GM12875 (cell line): ENCODE measurements at regions not wholly inside any gene's neighbourhood (a gene's known extent, or its start where the extent isn't known, plus 50 kb on each side); places are given as distances from the start of the nearest gene placed in this dataset.
A peak's percentile ranks its signal among the peaks of the same experiment; 100 is the strongest.

Source experiments
- H3K4me3 ChIP-seq: one replicate; pipeline ENCODE4 v1.5.1; 2011; ENCODE audit warnings: low read depth, low read length, control low read depth
- TF ChIP-seq, protein P1 (sequence below): IDR thresholded peaks from 2 replicates; pipeline ENCODE4 v1.5.1; 2011; ENCODE audit warnings: low read depth, mild to moderate bottlenecking, control low read depth, inconsistent platforms, low read length, moderate library complexity, borderline replicate concordance; ENCODE audit not compliant: insufficient read depth

- TF ChIP-seq, protein P1, sequence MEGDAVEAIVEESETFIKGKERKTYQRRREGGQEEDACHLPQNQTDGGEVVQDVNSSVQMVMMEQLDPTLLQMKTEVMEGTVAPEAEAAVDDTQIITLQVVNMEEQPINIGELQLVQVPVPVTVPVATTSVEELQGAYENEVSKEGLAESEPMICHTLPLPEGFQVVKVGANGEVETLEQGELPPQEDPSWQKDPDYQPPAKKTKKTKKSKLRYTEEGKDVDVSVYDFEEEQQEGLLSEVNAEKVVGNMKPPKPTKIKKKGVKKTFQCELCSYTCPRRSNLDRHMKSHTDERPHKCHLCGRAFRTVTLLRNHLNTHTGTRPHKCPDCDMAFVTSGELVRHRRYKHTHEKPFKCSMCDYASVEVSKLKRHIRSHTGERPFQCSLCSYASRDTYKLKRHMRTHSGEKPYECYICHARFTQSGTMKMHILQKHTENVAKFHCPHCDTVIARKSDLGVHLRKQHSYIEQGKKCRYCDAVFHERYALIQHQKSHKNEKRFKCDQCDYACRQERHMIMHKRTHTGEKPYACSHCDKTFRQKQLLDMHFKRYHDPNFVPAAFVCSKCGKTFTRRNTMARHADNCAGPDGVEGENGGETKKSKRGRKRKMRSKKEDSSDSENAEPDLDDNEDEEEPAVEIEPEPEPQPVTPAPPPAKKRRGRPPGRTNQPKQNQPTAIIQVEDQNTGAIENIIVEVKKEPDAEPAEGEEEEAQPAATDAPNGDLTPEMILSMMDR, result no peak
- H3K4me3 ChIP-seq, result no peak overlapping the region
Measured at GRCh38 chr14:73794146-73794545, 57.5 kb upstream of the PTGR2 start.

GRCh38 chr14:73792481-73792880 lies 59.1 kb upstream of the PTGR2 start:
- no peak overlapping the region for H3K4me3 ChIP-seq
- TF ChIP-seq, protein P1, result no peak

- H3K4me3 ChIP-seq, result no peak overlapping the region
Measured at GRCh38 chr14:73789989-73790581, 61.5 kb upstream of the PTGR2 start.

GRCh38 chr14:73788701-73789551 lies 62.7 kb upstream of the PTGR2 start:
- no peak overlapping the region for H3K4me3 ChIP-seq
- TF ChIP-seq, protein P1, result no peak

More at GRCh38 chr14:73789989-73790581, 61.5 kb upstream of the PTGR2 start:
- TF ChIP-seq, protein P1, result no peak

GRCh38 chr14:73788317-73788598 lies 63.4 kb upstream of the PTGR2 start:
- TF ChIP-seq, protein P1, result no peak
- H3K4me3 ChIP-seq, result no peak overlapping the region

DNA sequence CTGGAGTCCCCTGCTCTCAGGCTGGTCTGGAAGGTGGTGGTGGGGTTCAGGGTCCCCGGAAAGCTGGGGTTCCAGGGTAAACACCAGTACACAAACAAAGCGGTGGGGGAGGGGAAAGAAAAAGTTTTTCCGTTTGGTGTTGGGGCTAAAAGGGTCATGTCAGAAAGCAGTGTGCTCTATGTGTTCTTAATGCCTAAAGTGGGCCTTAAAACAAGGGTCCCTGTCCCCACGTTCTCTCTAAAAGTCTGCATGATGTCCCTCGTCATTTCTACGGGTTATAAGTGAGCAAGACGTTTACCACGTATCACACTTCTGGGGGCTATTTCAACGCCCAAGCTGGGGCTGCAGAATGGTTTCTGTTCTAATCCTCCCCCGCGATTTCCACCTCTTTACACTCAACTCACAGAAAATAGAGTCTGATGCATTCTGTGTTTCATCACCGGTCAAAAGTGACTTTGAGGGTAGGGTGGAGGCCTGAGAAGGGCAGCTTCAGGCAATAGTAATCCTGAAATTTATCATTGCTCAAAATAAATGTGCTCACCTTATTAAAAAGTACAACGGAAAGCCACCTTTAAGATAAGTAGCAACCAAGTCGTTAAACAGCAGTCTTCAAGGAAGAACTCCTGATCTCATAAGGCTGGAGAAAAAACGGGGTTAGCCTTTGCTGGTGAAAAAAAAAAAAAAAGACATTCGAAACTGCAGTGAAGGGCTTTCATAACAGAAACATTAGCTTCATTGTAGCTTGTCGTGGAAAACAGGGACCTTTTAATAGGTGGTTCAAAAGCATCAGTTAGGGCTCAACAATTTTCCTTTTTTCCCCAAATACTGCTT lies 63.9 kb upstream of the PTGR2 start:
- peak overlapping the region; percentile 79 for H3K4me3 ChIP-seq
- TF ChIP-seq, protein P1, result no peak
